Peyer's patch (tissue), 4 donors: ENCODE measurements at regions not wholly inside any gene's neighbourhood (a gene's known extent, or its start where the extent isn't known, plus 50 kb on each side); places are given as distances from the start of the nearest gene placed in this dataset.

Experiments
- DNase-seq, 3 donors: peaks; one replicate each; pipeline ENCODE4 v3.0.0-alpha.2; 2017 to 2019
- H3K27ac ChIP-seq, 4 donors: fragments of 200-600 bp; sonication (generic); one replicate each; pipeline ENCODE4 v1.5.1; 2016 to 2019
- H3K27me3 ChIP-seq, 2 donors: fragments of 200-600 bp; sonication (generic); one replicate each; pipeline ENCODE4 v1.5.1; 2019
- H3K36me3 ChIP-seq, 3 donors: fragments of 200-600 bp; sonication (generic); one replicate each; pipeline ENCODE4 v1.5.1; 2016 to 2019
- H3K4me1 ChIP-seq, 4 donors: fragments of 200-600 bp; sonication (generic); one replicate each; pipeline ENCODE4 v1.5.1; 2016 to 2019
- H3K4me3 ChIP-seq, 4 donors: fragments of 200-600 bp; sonication (generic); 1 replicate in 3 of 4; 2 replicates in 1 of 4; pipeline ENCODE4 v1.5.1; 2016 to 2019; ENCODE audit warnings: mild to moderate bottlenecking in 1 of 4
- H3K9me3 ChIP-seq, 4 donors: fragments of 200-600 bp; sonication (generic); one replicate each; pipeline ENCODE4 v1.5.1; 2016 to 2019; ENCODE audit warnings: mild to moderate bottlenecking in 1 of 4
- CTCF ChIP-seq, 6 experiments: fragments of 450-650 bp in 4 of 6; fragments of 200-600 bp in 2 of 6; sonication (generic) in 1 of 6; IDR thresholded peaks; one replicate each; pipeline ENCODE4 v1.5.1; 2017 to 2019; ENCODE audit warnings: antibody characterized with exemption in 6 of 6, mild to moderate bottlenecking in 3 of 6, moderate library complexity in 1 of 6
- POLR2A ChIP-seq, 2 donors: fragments of 450-650 bp; IDR thresholded peaks; one replicate each; pipeline ENCODE4 v1.5.1; 2017; ENCODE audit warnings: antibody characterized with exemption in 2 of 2, mild to moderate bottlenecking in 2 of 2, moderate library complexity in 2 of 2

DNA sequence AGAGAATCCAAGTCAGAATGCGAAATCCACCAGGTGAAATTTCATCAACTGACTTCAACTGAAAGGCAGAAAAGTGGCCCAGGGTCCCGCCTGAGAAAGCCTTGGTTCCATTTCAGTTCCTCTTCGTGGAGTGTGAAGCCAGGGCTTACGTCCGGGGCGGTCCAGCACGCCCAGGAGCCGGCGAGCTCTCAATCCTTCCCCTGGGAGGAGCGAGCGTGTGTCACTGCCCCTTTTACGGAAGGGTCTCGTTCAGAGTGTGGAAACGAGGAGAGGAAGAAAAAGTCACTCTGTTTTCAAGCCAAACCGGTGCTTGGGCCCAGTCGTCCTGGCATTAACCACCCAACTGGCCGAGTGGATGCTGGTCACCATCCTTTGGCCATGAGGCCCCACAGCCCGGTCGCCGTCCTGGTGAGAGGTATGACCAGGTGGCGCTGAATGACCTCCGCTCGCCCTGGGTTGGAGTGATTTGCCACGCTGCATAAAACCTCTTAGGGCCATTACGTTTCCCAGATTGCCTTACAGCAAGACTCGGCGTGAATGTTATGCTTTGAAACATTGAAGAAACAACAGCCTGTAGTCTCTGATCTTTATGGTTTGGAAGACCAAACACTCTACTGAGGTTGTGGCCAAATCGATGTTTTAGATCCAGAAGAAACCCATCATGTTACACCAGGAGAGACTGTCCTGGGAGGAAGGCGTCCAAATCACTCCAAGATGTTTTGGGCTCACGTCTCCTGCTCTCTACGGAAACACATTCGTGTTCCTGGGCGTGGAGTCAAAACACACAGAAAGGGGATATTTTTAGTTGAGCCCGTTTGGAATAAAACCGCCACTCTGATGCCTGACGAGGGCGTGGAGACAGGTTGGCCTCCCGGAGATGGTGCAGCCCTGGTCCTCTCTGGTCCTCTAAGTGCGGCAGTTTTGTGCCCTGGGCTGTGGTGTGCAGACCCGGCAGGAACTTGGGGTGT, 93.6 kb upstream of the ACTRT2 start:
- Histone ChIP-seq H3K4me3 (no peak overlapping the region), H3K27ac (no peak overlapping the region), H3K27me3 (no peaks in the 10 kb centered on the region), H3K9me3 (no peaks in the 10 kb centered on the region), H3K4me1 (no peaks in the 10 kb centered on the region), H3K36me3 (no peaks in the 10 kb centered on the region)
- TF ChIP-seq POLR2A (IDR thresholded peaks at IDR 0.05): no peak
- no peak for TF ChIP-seq CTCF (IDR thresholded peaks at IDR 0.05)
- peak in 1 of 3 donors; percentile 18 for DNase-seq

- Histone ChIP-seq H3K27ac (no peak overlapping the region), H3K4me3 (no peak overlapping the region), H3K27me3 (no peaks in the 10 kb centered on the region), H3K9me3 (no peaks in the 10 kb centered on the region), H3K36me3 (no peaks in the 10 kb centered on the region), H3K4me1 (no peaks in the 10 kb centered on the region)
- no peak for DNase-seq
- TF ChIP-seq POLR2A (IDR thresholded peaks at IDR 0.05) (no peak), CTCF (IDR thresholded peaks at IDR 0.05) (no peak)
Observed at GRCh38 chr1:2928366-2929325, 92.6 kb upstream of the ACTRT2 start.

DNA sequence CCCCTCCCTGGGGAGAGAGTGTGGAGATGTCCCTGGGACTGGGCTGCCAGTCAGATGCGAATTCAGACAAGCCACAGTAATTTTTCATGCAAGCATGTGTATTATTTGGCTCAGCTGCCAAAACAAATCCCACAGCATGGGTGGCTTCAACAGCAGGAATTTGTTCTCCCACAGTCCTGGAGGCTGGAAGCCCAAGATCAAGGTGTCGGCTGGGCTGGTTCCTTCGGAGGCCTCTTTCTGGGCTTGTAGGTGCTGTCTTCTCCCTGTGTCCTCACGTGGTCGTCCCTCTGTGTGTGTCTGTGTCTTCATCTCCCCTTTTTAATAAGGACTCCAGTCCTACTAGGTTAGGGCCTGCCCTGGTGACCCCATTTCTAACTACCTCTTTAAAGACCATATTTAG, 91.9 kb upstream of the ACTRT2 start:
- no peak overlapping the region for H3K4me3 ChIP-seq
- TF ChIP-seq CTCF (IDR thresholded peaks at IDR 0.05) (no peak), POLR2A (IDR thresholded peaks at IDR 0.05) (no peak)
- no peak overlapping the region for H3K27ac ChIP-seq
- H3K27me3 ChIP-seq: no peaks in the 10 kb centered on the region
- no peaks in the 10 kb centered on the region for H3K9me3 ChIP-seq
- DNase-seq: no peak
- no peaks in the 10 kb centered on the region for H3K4me1 ChIP-seq
- no peaks in the 10 kb centered on the region for H3K36me3 ChIP-seq

DNA sequence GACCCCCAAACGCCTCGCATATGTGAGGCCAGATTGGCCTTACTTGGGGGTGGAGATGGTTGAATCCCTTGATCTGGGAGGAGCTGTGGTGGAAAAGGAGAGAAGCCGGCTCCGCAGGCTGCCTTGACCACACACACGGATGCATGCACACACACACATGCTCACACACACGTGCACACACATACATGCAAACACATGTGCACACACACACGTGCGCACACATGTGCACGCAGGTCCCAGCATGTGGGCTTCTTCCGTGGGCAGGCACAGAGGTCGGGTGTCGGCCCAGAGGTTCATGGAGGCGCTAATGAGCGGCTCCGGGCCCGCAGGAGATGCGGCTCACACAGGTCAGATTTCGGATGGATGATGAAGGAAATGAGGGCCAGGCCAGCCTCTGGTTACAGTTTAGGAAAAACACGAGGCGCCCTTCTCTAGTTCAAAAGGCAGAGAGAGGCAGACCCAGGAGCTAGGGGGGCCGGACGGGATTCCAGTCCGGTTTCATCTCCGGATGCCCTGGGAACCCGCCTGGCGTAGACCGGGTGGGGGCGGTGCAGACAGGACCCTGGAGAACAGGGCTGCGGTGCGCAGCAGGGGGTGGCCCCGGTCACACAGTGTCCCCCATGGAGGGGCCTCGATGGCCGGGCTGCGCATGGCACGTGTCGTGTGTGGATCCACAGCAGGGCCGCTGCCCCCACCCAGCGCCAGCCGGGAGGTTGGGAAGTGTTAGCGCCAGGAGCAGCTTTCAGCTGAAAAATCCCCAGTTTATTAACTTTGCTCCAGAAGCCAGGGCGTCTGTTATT, 91.1 kb upstream of the ACTRT2 start:
- H3K9me3 ChIP-seq: no peaks in the 10 kb centered on the region
- H3K27ac ChIP-seq: no peak overlapping the region
- no peak for TF ChIP-seq CTCF (IDR thresholded peaks at IDR 0.05)
- TF ChIP-seq POLR2A (IDR thresholded peaks at IDR 0.05): no peak
- no peak for DNase-seq
- H3K36me3 ChIP-seq: no peaks in the 10 kb centered on the region
- no peaks in the 10 kb centered on the region for H3K27me3 ChIP-seq
- no peaks in the 10 kb centered on the region for H3K4me1 ChIP-seq
- H3K4me3 ChIP-seq: no peak overlapping the region
